T-helper 2 cell (primary cell): ENCODE measurements at regions not wholly inside any gene's neighbourhood (a gene's known extent, or its start where the extent isn't known, plus 50 kb on each side); places are given as distances from the start of the nearest gene placed in this dataset.

ENCODE experiments used
- DNase-seq, 5 experiments: peaks; one replicate each; pipeline versions ENCODE4 v3.0.0 to v3.0.0-alpha.2; 2012 to 2022

- DNase-seq: no peak
Measured at GRCh38 chr9:776086-776485, 65.4 kb upstream of the DMRT1 start.

GRCh38 chr9:777978-778377 is 63.5 kb upstream of the DMRT1 start:
- DNase-seq: no peak

- no peak for DNase-seq
Measured at GRCh38 chr9:784202-784601, 57.3 kb upstream of the DMRT1 start.

GRCh38 chr9:784916-785315 is 56.6 kb upstream of the DMRT1 start:
- DNase-seq: no peak

- peak in 1 of 5 experiments; percentile 18 for DNase-seq
Measured at GRCh38 chr9:785997-786396, 55.5 kb upstream of the DMRT1 start.

- DNase-seq: no peak
Measured at GRCh38 chr9:786405-786804, 55.1 kb upstream of the DMRT1 start.

- no peak for DNase-seq
Measured at GRCh38 chr9:788777-789176, 52.7 kb upstream of the DMRT1 start.
